MM.1S (cell line): ENCODE measurements at regions not wholly inside any gene's neighbourhood (a gene's known extent, or its start where the extent isn't known, plus 50 kb on each side); places are given as distances from the start of the nearest gene placed in this dataset.

Experiments used
- DNase-seq: peaks from one replicate; pipeline ENCODE4 v3.0.0-alpha.2; 2015
- H2AFZ ChIP-seq: fragments of 300-600 bp; sonication (generic); 2 replicates; pipeline ENCODE4 v1.6.0; 2016; ENCODE audit warnings: antibody characterized with exemption, low read length
- H3F3A ChIP-seq: fragments of 300-600 bp; sonication (generic); 2 replicates; pipeline ENCODE4 v1.6.1; 2016; ENCODE audit warnings: mild to moderate bottlenecking, antibody characterized with exemption, low read length, moderate library complexity, mixed read lengths; ENCODE audit not compliant: insufficient read depth
- H3K27ac ChIP-seq: fragments of 300-600 bp; sonication (generic); 2 replicates; pipeline ENCODE4 v1.5.1; 2016; ENCODE audit warnings: mild to moderate bottlenecking, low read length
- H3K27me3 ChIP-seq: fragments of 300-600 bp; sonication (generic); replicated peaks from 2 replicates; pipeline ENCODE4 v1.6.0; 2016; ENCODE audit warnings: low read length; ENCODE audit not compliant: insufficient read depth
- H3K36me3 ChIP-seq: fragments of 300-600 bp; sonication (generic); replicated peaks from 2 replicates; pipeline ENCODE4 v1.6.1; 2016; ENCODE audit warnings: mild to moderate bottlenecking, low read length, mixed read lengths; ENCODE audit not compliant: insufficient read depth
- H3K4me1 ChIP-seq: fragments of 300-600 bp; sonication (generic); 2 replicates; pipeline ENCODE4 v1.6.1; 2016; ENCODE audit warnings: low read length, mixed read lengths
- H3K4me2 ChIP-seq: fragments of 300-600 bp; sonication (generic); 2 replicates; pipeline ENCODE4 v1.6.0; 2016; ENCODE audit warnings: low read depth, low read length
- H3K4me3 ChIP-seq: fragments of 300-600 bp; sonication (generic); 2 replicates; pipeline ENCODE4 v1.5.1; 2016; ENCODE audit warnings: low read length, mixed read lengths
- H3K79me2 ChIP-seq: fragments of 300-600 bp; sonication (generic); 2 replicates; pipeline ENCODE4 v1.6.1; 2016; ENCODE audit warnings: mixed run types, low read length, mixed read lengths
- H3K9ac ChIP-seq: fragments of 300-600 bp; sonication (generic); 2 replicates; pipeline ENCODE4 v1.6.1; 2016; ENCODE audit warnings: low read length, mixed read lengths
- H3K9me2 ChIP-seq: fragments of 300-600 bp; sonication (generic); replicated peaks from 2 replicates; pipeline ENCODE4 v1.6.1; 2016; ENCODE audit warnings: mild to moderate bottlenecking, low read length, mixed read lengths; ENCODE audit not compliant: insufficient read depth
- H3K9me3 ChIP-seq: fragments of 300-600 bp; sonication (generic); replicated peaks from 2 replicates; pipeline ENCODE4 v1.6.1; 2016; ENCODE audit warnings: mild to moderate bottlenecking, low read length, mixed read lengths; ENCODE audit not compliant: insufficient read depth
- H4K20me1 ChIP-seq: fragments of 300-600 bp; sonication (generic); 2 replicates; pipeline ENCODE4 v1.6.1; 2016; ENCODE audit warnings: mild to moderate bottlenecking, low read length, moderate library complexity, mixed read lengths; ENCODE audit not compliant: insufficient read depth
- CTCF ChIP-seq: fragments of 300-600 bp; sonication (generic); IDR thresholded peaks from 2 replicates; pipeline ENCODE4 v1.5.1; 2016; ENCODE audit warnings: antibody characterized with exemption, low read length, mixed read lengths
- EZH2 ChIP-seq: fragments of 300-600 bp; sonication (generic); optimal IDR thresholded peaks from 2 replicates; pipeline ENCODE3; 2017; ENCODE audit warnings: low read depth, mild to moderate bottlenecking, antibody characterized with exemption, low read length, mixed read lengths
- EZH2phosphoT487 ChIP-seq: fragments of 300-600 bp; sonication (generic); IDR thresholded peaks from 2 replicates; pipeline ENCODE4 v1.6.1; 2018; ENCODE audit warnings: antibody characterized with exemption, low read length

- H3K36me3 ChIP-seq = no peaks in the 10 kb centered on the region
- no peaks in the 10 kb centered on the region for H4K20me1 ChIP-seq
- no peak overlapping the region for H3K4me3 ChIP-seq
- H3K9ac ChIP-seq = no peak overlapping the region
- no peak for DNase-seq
- no peaks in the 10 kb centered on the region for H3K79me2 ChIP-seq
- H3K4me1 ChIP-seq = no peaks in the 10 kb centered on the region
- no peak overlapping the region for H3K4me2 ChIP-seq
- H3F3A ChIP-seq = no peaks in the 10 kb centered on the region
- no peaks in the 10 kb centered on the region for H3K9me3 ChIP-seq
- H3K9me2 ChIP-seq = no peaks in the 10 kb centered on the region
- no peak overlapping the region for H2AFZ ChIP-seq
- no peak overlapping the region for H3K27ac ChIP-seq
- H3K27me3 ChIP-seq = no peaks in the 10 kb centered on the region
- TF ChIP-seq CTCF (no peak), EZH2phosphoT487 (no peak), EZH2 (no peak)
Observed at GRCh38 chr17:69857412-69857835, 217.6 kb upstream of the KCNJ16 start.

DNA sequence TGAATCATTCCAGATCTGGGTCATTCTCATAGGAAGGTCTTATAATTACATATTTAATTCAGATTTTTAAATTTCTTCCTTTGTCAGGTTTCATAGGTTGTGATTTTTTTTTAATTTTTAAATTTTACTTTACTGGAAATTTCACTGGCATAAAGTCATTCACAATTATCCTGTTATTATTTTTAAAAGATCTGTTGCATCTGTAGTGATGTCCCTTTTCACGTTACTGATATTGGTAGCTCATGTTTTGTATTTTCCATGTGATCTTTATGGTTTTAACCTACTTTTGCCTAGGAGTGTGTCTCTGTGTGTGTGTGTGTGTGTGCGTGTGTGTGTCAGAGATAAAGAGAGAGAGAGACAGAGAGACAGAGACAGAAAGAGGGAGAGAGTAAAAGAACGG, 216.6 kb upstream of the KCNJ16 start:
- H3K4me1 ChIP-seq = no peaks in the 10 kb centered on the region
- no peaks in the 10 kb centered on the region for H3K9me3 ChIP-seq
- no peak overlapping the region for H3K9ac ChIP-seq
- H3K9me2 ChIP-seq = no peaks in the 10 kb centered on the region
- no peak for DNase-seq
- no peaks in the 10 kb centered on the region for H3F3A ChIP-seq
- H4K20me1 ChIP-seq = no peaks in the 10 kb centered on the region
- TF ChIP-seq CTCF (no peak), EZH2phosphoT487 (no peak), EZH2 (no peak)
- H3K79me2 ChIP-seq = no peaks in the 10 kb centered on the region
- H3K36me3 ChIP-seq = no peaks in the 10 kb centered on the region
- H3K27me3 ChIP-seq = no peaks in the 10 kb centered on the region
- no peak overlapping the region for H3K4me3 ChIP-seq
- H3K27ac ChIP-seq = no peak overlapping the region
- no peak overlapping the region for H3K4me2 ChIP-seq
- H2AFZ ChIP-seq = no peak overlapping the region

- Histone ChIP-seq H3K4me2 (no peak overlapping the region), H3K79me2 (no peaks in the 10 kb centered on the region), H3K9me3 (no peaks in the 10 kb centered on the region), H3K4me3 (no peak overlapping the region), H3F3A (no peaks in the 10 kb centered on the region), H3K9me2 (no peaks in the 10 kb centered on the region), H3K27me3 (no peaks in the 10 kb centered on the region), H2AFZ (no peak overlapping the region), H3K4me1 (no peaks in the 10 kb centered on the region), H3K9ac (no peak overlapping the region), H4K20me1 (no peaks in the 10 kb centered on the region), H3K36me3 (no peaks in the 10 kb centered on the region), H3K27ac (no peak overlapping the region)
- no peak for TF ChIP-seq EZH2phosphoT487
- no peak for DNase-seq
Observed at GRCh38 chr17:69860142-69860680, 214.8 kb upstream of the KCNJ16 start.

- no peak overlapping the region for H3K27ac ChIP-seq
- no peak overlapping the region for H3K4me2 ChIP-seq
- no peak overlapping the region for H3K9ac ChIP-seq
- H3K9me2 ChIP-seq = no peaks in the 10 kb centered on the region
- no peaks in the 10 kb centered on the region for H4K20me1 ChIP-seq
- no peak for DNase-seq
- H3K9me3 ChIP-seq = no peaks in the 10 kb centered on the region
- no peaks in the 10 kb centered on the region for H3K27me3 ChIP-seq
- no peak overlapping the region for H2AFZ ChIP-seq
- H3K4me3 ChIP-seq = no peak overlapping the region
- H3K79me2 ChIP-seq = no peaks in the 10 kb centered on the region
- H3K36me3 ChIP-seq = no peaks in the 10 kb centered on the region
- no peak for TF ChIP-seq EZH2phosphoT487
- no peak for TF ChIP-seq CTCF
- TF ChIP-seq EZH2 = no peak
- H3K4me1 ChIP-seq = no peaks in the 10 kb centered on the region
- no peaks in the 10 kb centered on the region for H3F3A ChIP-seq
Observed at GRCh38 chr17:69864462-69864861, 210.6 kb upstream of the KCNJ16 start.
